ENCODE measurements at regions not wholly inside any gene's neighbourhood (a gene's known extent, or its start where the extent isn't known, plus 50 kb on each side); places are given as distances from the start of the nearest gene placed in this dataset.
"Not testable (repeated sequence)": the region's sequence is repeated elsewhere in the genome, so short reads cannot be mapped to it uniquely, and the experiment has no call there.

- TF ChIP-seq CTBP1 (IDR thresholded peaks at IDR 0.05; ENCODE audit: borderline replicate concordance) = no peak
- CTCF ChIA-PET = interaction anchor here (1.4 kb wide), 1 partner anchor 139 kb away, joined by 4 read pairs; no protein-coding TSS in a partner anchor
- no peak for DNase-seq (ENCODE audit: extremely low spot score)
- POLR2A ChIA-PET = no interaction called here
These were observed 54.3 kb upstream of the GPR31 start for GRCh38 chr6:167211881-167212712.

GRCh38 chr6:167212713-167213005 is 54.9 kb upstream of the GPR31 start:
- ChIA-PET POLR2A (no interaction called here), CTCF (interaction anchor here (1.4 kb wide), 1 partner anchor 138 kb away, joined by 4 read pairs; no protein-coding TSS in a partner anchor)
- no peak for DNase-seq (ENCODE audit: extremely low spot score)
- TF ChIP-seq L3MBTL2 (conservative IDR thresholded peaks at IDR 0.05) (no peak), FOXK2 (IDR thresholded peaks at IDR 0.05) (no peak), TARDBP (IDR thresholded peaks at IDR 0.05) (no peak), FOXM1 (IDR thresholded peaks at IDR 0.05; ENCODE audit: borderline replicate concordance) (no peak), HDGF (IDR thresholded peaks at IDR 0.05; ENCODE audit: borderline replicate concordance) (no peak), NFRKB (IDR thresholded peaks at IDR 0.05) (no peak), FOXA1 (IDR thresholded peaks at IDR 0.05) (no peak), ELF4 (IDR thresholded peaks at IDR 0.05) (no peak), ZNF384 (IDR thresholded peaks at IDR 0.05) (no peak), CTBP1 (IDR thresholded peaks at IDR 0.05; ENCODE audit: borderline replicate concordance) (no peak), PKNOX1 (IDR thresholded peaks at IDR 0.05) (no peak), SUZ12 (IDR thresholded peaks at IDR 0.05) (no peak)

- ChIA-PET POLR2A (no interaction called here), CTCF (no interaction called here)
- DNase-seq (ENCODE audit: extremely low spot score) = no peak
- TF ChIP-seq ELF4 (IDR thresholded peaks at IDR 0.05) = no peak
- no peak for TF ChIP-seq SUZ12 (IDR thresholded peaks at IDR 0.05)
- TF ChIP-seq FOXA1 (IDR thresholded peaks at IDR 0.05) = no peak
- no peak for TF ChIP-seq CTBP1 (IDR thresholded peaks at IDR 0.05; ENCODE audit: borderline replicate concordance)
- no peak for TF ChIP-seq BHLHE40 (IDR thresholded peaks at IDR 0.05; ENCODE audit: borderline replicate concordance)
- TF ChIP-seq ARNT (IDR thresholded peaks at IDR 0.05) = no peak
- TF ChIP-seq FOXK2 (IDR thresholded peaks at IDR 0.05) = no peak
- no peak for TF ChIP-seq LEF1 (IDR thresholded peaks at IDR 0.05; ENCODE audit: borderline replicate concordance)
- TF ChIP-seq PKNOX1 (IDR thresholded peaks at IDR 0.05) = no peak
- no peak for TF ChIP-seq L3MBTL2 (conservative IDR thresholded peaks at IDR 0.05)
- TF ChIP-seq HDGF (IDR thresholded peaks at IDR 0.05; ENCODE audit: borderline replicate concordance) = no peak
- TF ChIP-seq SP1 (IDR thresholded peaks at IDR 0.05) = no peak
- TF ChIP-seq FOXM1 (IDR thresholded peaks at IDR 0.05; ENCODE audit: borderline replicate concordance) = no peak
- no peak for TF ChIP-seq NFRKB (IDR thresholded peaks at IDR 0.05)
- no peak for TF ChIP-seq ZNF384 (IDR thresholded peaks at IDR 0.05)
- TF ChIP-seq TARDBP (IDR thresholded peaks at IDR 0.05) = no peak
These were observed 56.4 kb upstream of the GPR31 start for GRCh38 chr6:167214206-167214605.

- POLR2A ChIA-PET; DNase-seq (ENCODE audit: extremely low spot score): not testable (repeated sequence)
- CTCF ChIA-PET = interaction anchor here (1.3 kb wide), 1 partner anchor 13 kb away, joined by 4 read pairs; no protein-coding TSS in a partner anchor
These were observed 57.9 kb upstream of the GPR31 start for GRCh38 chr6:167215429-167216250.

GRCh38 chr6:167216390-167217050 is 58.7 kb upstream of the GPR31 start:
- POLR2A ChIA-PET; DNase-seq (ENCODE audit: extremely low spot score): not testable (repeated sequence)
- CTCF ChIA-PET = interaction anchor here (1.3 kb wide), 1 partner anchor 13 kb away, joined by 4 read pairs; no protein-coding TSS in a partner anchor

GRCh38 chr6:167217073-167217472 is 59.3 kb upstream of the GPR31 start:
- DNase-seq (ENCODE audit: extremely low spot score); CTCF ChIA-PET; POLR2A ChIA-PET: not testable (repeated sequence)

- peak; percentile 74 for TF ChIP-seq L3MBTL2 (conservative IDR thresholded peaks at IDR 0.05)
- DNase-seq (ENCODE audit: extremely low spot score); CTCF ChIA-PET; POLR2A ChIA-PET: not testable (repeated sequence)
These were observed 60.4 kb upstream of the GPR31 start for GRCh38 chr6:167217951-167218759.

- CTCF ChIA-PET; POLR2A ChIA-PET; DNase-seq (ENCODE audit: extremely low spot score): not testable (repeated sequence)
These were observed 61.3 kb upstream of the GPR31 start for GRCh38 chr6:167219079-167219478.
